Brain microvascular endothelial cell (primary cell): ENCODE measurements at regions not wholly inside any gene's neighbourhood (a gene's known extent, or its start where the extent isn't known, plus 50 kb on each side); places are given as distances from the start of the nearest gene placed in this dataset.

Experiments
- DNase-seq: peaks from one replicate; pipeline ENCODE4 v3.0.0-alpha.2; 2020
- H3K27ac ChIP-seq: fragments of 250-450 bp; sonication (Bioruptor Pico); 2 replicates; pipeline ENCODE4 v1.5.1; 2020; ENCODE audit warnings: mild to moderate bottlenecking, moderate library complexity
- H3K27me3 ChIP-seq: fragments of 250-450 bp; sonication (Bioruptor Pico); replicated peaks from 2 replicates; pipeline ENCODE4 v1.5.1; 2020; ENCODE audit warnings: mild to moderate bottlenecking
- H3K36me3 ChIP-seq: fragments of 250-450 bp; sonication (Bioruptor Pico); replicated peaks from 2 replicates; pipeline ENCODE4 v1.5.1; 2020; ENCODE audit warnings: mild to moderate bottlenecking
- H3K4me3 ChIP-seq: 2 replicates; pipeline ENCODE4 v1.5.1; 2011; ENCODE audit warnings: low read depth, mild to moderate bottlenecking, control low read depth, low read length, moderate library complexity
- CTCF ChIP-seq: IDR thresholded peaks from 2 replicates; pipeline ENCODE4 v1.5.1; 2011; ENCODE audit warnings: low read depth, mild to moderate bottlenecking, moderate library complexity, low read length, control low read depth, inconsistent platforms; ENCODE audit errors: missing control alignments
- in situ Hi-C: cut with HindIII; loops from 2 replicates; pipeline ENCODE4 v1.10.0; 2017; ENCODE audit warnings: low sequenced_read_pairs, low pct_ligation_motif_present

- TF ChIP-seq CTCF: no peak
- no peaks in the 10 kb centered on the region for H3K36me3 ChIP-seq
- no peak overlapping the region for H3K4me3 ChIP-seq
- DNase-seq: no peak
- in situ Hi-C loops: no loop called here
- no peaks in the 10 kb centered on the region for H3K27me3 ChIP-seq
- no peak overlapping the region for H3K27ac ChIP-seq
Measured at GRCh38 chr5:57817924-57818323, 335.3 kb upstream of the ACTBL2 start.

- Histone ChIP-seq H3K4me3 (no peak overlapping the region), H3K36me3 (no peaks in the 10 kb centered on the region), H3K27ac (peak overlapping the region; percentile 63), H3K27me3 (no peaks in the 10 kb centered on the region)
- in situ Hi-C loops: no loop called here
- no peak for DNase-seq
- no peak for TF ChIP-seq CTCF
Measured at GRCh38 chr5:57817001-57817453, 334.4 kb upstream of the ACTBL2 start.

GRCh38 chr5:57816108-57816507, 333.5 kb upstream of the ACTBL2 start:
- DNase-seq: peak; percentile 97
- peak overlapping the region; percentile 77 for H3K27ac ChIP-seq
- no peak for TF ChIP-seq CTCF
- no peaks in the 10 kb centered on the region for H3K27me3 ChIP-seq
- no peak overlapping the region for H3K4me3 ChIP-seq
- H3K36me3 ChIP-seq: no peaks in the 10 kb centered on the region
- in situ Hi-C loops: no loop called here

GRCh38 chr5:57805732-57806131, 323.1 kb upstream of the ACTBL2 start:
- no peak overlapping the region for H3K4me3 ChIP-seq
- in situ Hi-C loops: no loop called here
- no peak for TF ChIP-seq CTCF
- no peak overlapping the region for H3K27ac ChIP-seq
- no peak for DNase-seq
- no peaks in the 10 kb centered on the region for H3K27me3 ChIP-seq
- H3K36me3 ChIP-seq: no peaks in the 10 kb centered on the region

- DNase-seq: no peak
- TF ChIP-seq CTCF: no peak
- in situ Hi-C loops: no loop called here
- no peak overlapping the region for H3K27ac ChIP-seq
- H3K27me3 ChIP-seq: no peaks in the 10 kb centered on the region
- no peaks in the 10 kb centered on the region for H3K36me3 ChIP-seq
- H3K4me3 ChIP-seq: no peak overlapping the region
Measured at GRCh38 chr5:57805170-57805569, 322.6 kb upstream of the ACTBL2 start.

- H3K27me3 ChIP-seq: no peaks in the 10 kb centered on the region
- no peak for TF ChIP-seq CTCF
- no peak for DNase-seq
- H3K27ac ChIP-seq: no peak overlapping the region
- no peak overlapping the region for H3K4me3 ChIP-seq
- no peaks in the 10 kb centered on the region for H3K36me3 ChIP-seq
- in situ Hi-C loops: no loop called here
Measured at GRCh38 chr5:57804505-57804904, 321.9 kb upstream of the ACTBL2 start.
